Erythroblast (primary cell): ENCODE measurements at regions not wholly inside any gene's neighbourhood (a gene's known extent, or its start where the extent isn't known, plus 50 kb on each side); places are given as distances from the start of the nearest gene placed in this dataset.

Experiments
- GATA1 ChIP-seq: IDR thresholded peaks from 2 replicates; pipeline ENCODE4 v1.6.1; 2011; ENCODE audit warnings: low read depth, mild to moderate bottlenecking, control low read depth, low read length, moderate library complexity
- POLR2A ChIP-seq: IDR thresholded peaks from 2 replicates; pipeline ENCODE4 v1.6.1; 2011; ENCODE audit warnings: mild to moderate bottlenecking, low read length

DNA sequence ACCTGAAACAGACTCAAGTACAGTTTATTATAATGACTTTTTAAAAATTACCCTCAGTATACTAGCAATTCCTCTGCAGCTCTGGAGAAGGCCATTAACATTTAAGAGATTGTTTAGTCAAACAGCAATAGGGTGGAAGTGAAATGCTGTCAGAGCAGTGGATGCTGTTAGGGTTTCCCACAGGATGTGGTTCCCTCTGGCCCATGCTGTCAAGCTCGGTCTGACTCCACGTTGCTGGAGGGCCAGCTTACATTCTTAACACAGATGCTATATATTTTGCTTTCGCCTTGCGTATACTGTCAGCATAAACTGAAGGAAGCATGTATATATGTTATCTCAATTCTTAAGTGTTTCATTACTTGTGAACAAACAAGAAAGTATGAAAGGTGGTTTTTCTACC, 231.1 kb upstream of the COL8A1 start:
- no peak for TF ChIP-seq POLR2A
- TF ChIP-seq GATA1 = no peak
